ENCODE measurements at regions not wholly inside any gene's neighbourhood (a gene's known extent, or its start where the extent isn't known, plus 50 kb on each side); places are given as distances from the start of the nearest gene placed in this dataset.
A peak's percentile ranks its signal among the peaks of the same experiment; 100 is the strongest.

- peak; percentile 9 to 21 for DNase-seq
These were observed 661.2 kb downstream of the FAT4 start for GRCh38 chr4:125975861-125976397.

- DNase-seq: no peak
These were observed 665.2 kb downstream of the FAT4 start for GRCh38 chr4:125979950-125980349.

GRCh38 chr4:125983168-125983567 lies 668.4 kb downstream of the FAT4 start:
- DNase-seq: no peak

- no peak for DNase-seq
These were observed 671.1 kb downstream of the FAT4 start for GRCh38 chr4:125985856-125986255.

- DNase-seq: no peak
These were observed 671.6 kb downstream of the FAT4 start for GRCh38 chr4:125986307-125986706.

GRCh38 chr4:125988464-125988863 lies 673.7 kb downstream of the FAT4 start:
- no peak for DNase-seq

- no peak for DNase-seq
These were observed 676.6 kb downstream of the FAT4 start for GRCh38 chr4:125991398-125991797.

GRCh38 chr4:125992891-125993290 lies 678.1 kb downstream of the FAT4 start:
- no peak for DNase-seq

- DNase-seq: no peak
These were observed 679.3 kb downstream of the FAT4 start for GRCh38 chr4:125994024-125994423.

GRCh38 chr4:125994430-125994829 lies 679.7 kb downstream of the FAT4 start:
- no peak for DNase-seq

GRCh38 chr4:126004941-126005340 lies 690.2 kb downstream of the FAT4 start:
- no peak for DNase-seq

- no peak for DNase-seq
These were observed 692.4 kb downstream of the FAT4 start for GRCh38 chr4:126007142-126007541.

GRCh38 chr4:126012691-126013290 lies 698.0 kb downstream of the FAT4 start:
- DNase-seq: no peak

- no peak for DNase-seq
These were observed 703.5 kb downstream of the FAT4 start for GRCh38 chr4:126018274-126018673.

GRCh38 chr4:126023896-126024295 lies 709.1 kb downstream of the FAT4 start:
- no peak for DNase-seq

GRCh38 chr4:126027601-126028000 lies 712.8 kb downstream of the FAT4 start:
- DNase-seq: no peak

GRCh38 chr4:126028876-126029275 lies 714.1 kb downstream of the FAT4 start:
- DNase-seq: no peak

GRCh38 chr4:126037231-126037630 lies 722.5 kb downstream of the FAT4 start:
- DNase-seq: no peak

- DNase-seq: no peak
These were observed 723.9 kb downstream of the FAT4 start for GRCh38 chr4:126038502-126039144.

- DNase-seq: no peak
These were observed 731.4 kb downstream of the FAT4 start for GRCh38 chr4:126046081-126046614.

GRCh38 chr4:126047114-126047513 lies 732.4 kb downstream of the FAT4 start:
- no peak for DNase-seq

- no peak for DNase-seq
These were observed 737.1 kb downstream of the FAT4 start for GRCh38 chr4:126051689-126052424.

GRCh38 chr4:126056116-126056650 lies 741.4 kb downstream of the FAT4 start:
- DNase-seq: no peak

Measured in NCI-H1930 (cell line).